HepG2 (cell line): ENCODE measurements at regions not wholly inside any gene's neighbourhood (a gene's known extent, or its start where the extent isn't known, plus 50 kb on each side); places are given as distances from the start of the nearest gene placed in this dataset.
A peak's percentile ranks its signal among the peaks of the same experiment; 100 is the strongest.

Experiments used
- CBX5 ChIP-seq: sonication (generic); formaldehyde crosslinking; IDR thresholded peaks from 2 replicates; pipeline ENCODE4 v1.4.0; 2020; ENCODE audit warnings: missing genetic modification reagents, borderline replicate concordance
- HOXA9 ChIP-seq: sonication (generic); formaldehyde crosslinking; IDR thresholded peaks from 2 replicates; pipeline ENCODE4 v1.8.1; 2022; ENCODE audit warnings: missing genetic modification reagents, mild to moderate bottlenecking, moderate library complexity, borderline replicate concordance
- MED1 ChIP-seq: sonication (generic); formaldehyde crosslinking; IDR thresholded peaks from 2 replicates; pipeline ENCODE4 v1.4.0; 2020; ENCODE audit warnings: missing genetic modification reagents
- NRL ChIP-seq: sonication (generic); formaldehyde crosslinking; IDR thresholded peaks from 2 replicates; pipeline ENCODE4 v1.5.0; 2020; ENCODE audit warnings: missing genetic modification reagents, mild to moderate bottlenecking, moderate library complexity, borderline replicate concordance
- SKI ChIP-seq: fragments of 450-650 bp; IDR thresholded peaks from one replicate; pipeline ENCODE4 v1.6.1; 2018; ENCODE audit warnings: mild to moderate bottlenecking; ENCODE audit not compliant: partially characterized antibody
- U2AF1 ChIP-seq: fragments of 200-400 bp; formaldehyde crosslinking; optimal IDR thresholded peaks from 2 replicates; pipeline ENCODE3; 2017; ENCODE audit warnings: mild to moderate bottlenecking, low read depth, low read length
- WIZ ChIP-seq: sonication (generic); formaldehyde crosslinking; IDR thresholded peaks from 2 replicates; pipeline ENCODE4 v1.5.1; 2020; ENCODE audit warnings: mild to moderate bottlenecking, missing genetic modification reagents
- ZMYM4 ChIP-seq: sonication (generic); formaldehyde crosslinking; IDR thresholded peaks from 2 replicates; pipeline ENCODE4 v1.8.1; 2023; ENCODE audit warnings: mild to moderate bottlenecking, missing genetic modification reagents
- ZNF329 ChIP-seq: sonication (generic); formaldehyde crosslinking; IDR thresholded peaks from 2 replicates; pipeline ENCODE4 v1.9.0; 2021; ENCODE audit warnings: low read depth, mild to moderate bottlenecking, missing genetic modification reagents
- TF ChIP-seq, protein P1 (sequence below): sonication (generic); formaldehyde crosslinking; IDR thresholded peaks from 2 replicates; pipeline ENCODE4 v1.4.0; 2020; ENCODE audit warnings: missing genetic modification reagents, borderline replicate concordance
- TF ChIP-seq, protein P2 (sequence below): sonication (generic); formaldehyde crosslinking; IDR thresholded peaks from 2 replicates; pipeline ENCODE4 v1.5.1; 2020; ENCODE audit warnings: missing genetic modification reagents, mild to moderate bottlenecking, borderline replicate concordance
- TF ChIP-seq, protein P3 (sequence below): sonication (generic); formaldehyde crosslinking; IDR thresholded peaks from 2 replicates; pipeline ENCODE4 v1.4.0; 2020; ENCODE audit warnings: mild to moderate bottlenecking, missing genetic modification reagents
- TF ChIP-seq, protein P4 (sequence below): sonication (generic); formaldehyde crosslinking; IDR thresholded peaks from 2 replicates; pipeline ENCODE4 v1.4.0; 2020; ENCODE audit warnings: mild to moderate bottlenecking, missing genetic modification reagents
- TF ChIP-seq, protein P5 (sequence below): sonication (generic); formaldehyde crosslinking; IDR thresholded peaks from 2 replicates; pipeline ENCODE4 v1.4.0; 2020; ENCODE audit warnings: missing genetic modification reagents, borderline replicate concordance
- TF ChIP-seq, protein P6 (sequence below): sonication (generic); formaldehyde crosslinking; IDR thresholded peaks from 2 replicates; pipeline ENCODE4 v1.4.0; 2020; ENCODE audit warnings: missing genetic modification reagents

DNA sequence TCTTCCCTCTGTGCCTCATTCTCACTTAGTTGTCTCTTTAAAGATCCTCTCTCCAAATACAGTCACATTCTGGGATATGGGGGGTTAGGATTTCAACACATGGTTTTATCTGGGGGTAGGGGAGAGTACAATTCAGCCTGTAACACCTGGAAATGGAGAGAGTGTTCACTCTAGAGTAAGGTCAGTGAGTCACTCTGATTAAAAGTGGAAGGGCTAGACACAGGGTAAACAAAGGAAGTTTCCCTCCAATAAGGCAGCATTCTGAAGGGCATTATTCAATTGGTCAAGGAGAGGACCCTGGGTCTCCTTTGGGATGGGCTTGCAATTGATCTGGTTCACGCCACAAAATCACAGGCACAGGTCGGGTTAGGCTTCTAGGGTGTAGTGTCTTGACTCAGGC is 232.8 kb upstream of the NPSR1 start (continued):
- TF ChIP-seq, protein P1, sequence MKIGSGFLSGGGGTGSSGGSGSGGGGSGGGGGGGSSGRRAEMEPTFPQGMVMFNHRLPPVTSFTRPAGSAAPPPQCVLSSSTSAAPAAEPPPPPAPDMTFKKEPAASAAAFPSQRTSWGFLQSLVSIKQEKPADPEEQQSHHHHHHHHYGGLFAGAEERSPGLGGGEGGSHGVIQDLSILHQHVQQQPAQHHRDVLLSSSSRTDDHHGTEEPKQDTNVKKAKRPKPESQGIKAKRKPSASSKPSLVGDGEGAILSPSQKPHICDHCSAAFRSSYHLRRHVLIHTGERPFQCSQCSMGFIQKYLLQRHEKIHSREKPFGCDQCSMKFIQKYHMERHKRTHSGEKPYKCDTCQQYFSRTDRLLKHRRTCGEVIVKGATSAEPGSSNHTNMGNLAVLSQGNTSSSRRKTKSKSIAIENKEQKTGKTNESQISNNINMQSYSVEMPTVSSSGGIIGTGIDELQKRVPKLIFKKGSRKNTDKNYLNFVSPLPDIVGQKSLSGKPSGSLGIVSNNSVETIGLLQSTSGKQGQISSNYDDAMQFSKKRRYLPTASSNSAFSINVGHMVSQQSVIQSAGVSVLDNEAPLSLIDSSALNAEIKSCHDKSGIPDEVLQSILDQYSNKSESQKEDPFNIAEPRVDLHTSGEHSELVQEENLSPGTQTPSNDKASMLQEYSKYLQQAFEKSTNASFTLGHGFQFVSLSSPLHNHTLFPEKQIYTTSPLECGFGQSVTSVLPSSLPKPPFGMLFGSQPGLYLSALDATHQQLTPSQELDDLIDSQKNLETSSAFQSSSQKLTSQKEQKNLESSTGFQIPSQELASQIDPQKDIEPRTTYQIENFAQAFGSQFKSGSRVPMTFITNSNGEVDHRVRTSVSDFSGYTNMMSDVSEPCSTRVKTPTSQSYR (CRISPR knock-in tag), result no peak
- TF ChIP-seq CBX5 (CRISPR knock-in tag), result no peak
- TF ChIP-seq, protein P2, sequence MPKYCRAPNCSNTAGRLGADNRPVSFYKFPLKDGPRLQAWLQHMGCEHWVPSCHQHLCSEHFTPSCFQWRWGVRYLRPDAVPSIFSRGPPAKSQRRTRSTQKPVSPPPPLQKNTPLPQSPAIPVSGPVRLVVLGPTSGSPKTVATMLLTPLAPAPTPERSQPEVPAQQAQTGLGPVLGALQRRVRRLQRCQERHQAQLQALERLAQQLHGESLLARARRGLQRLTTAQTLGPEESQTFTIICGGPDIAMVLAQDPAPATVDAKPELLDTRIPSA, result no peak
- TF ChIP-seq WIZ (CRISPR knock-in tag), result no peak
- no peak for TF ChIP-seq ZMYM4 (CRISPR knock-in tag)
- TF ChIP-seq HOXA9 (CRISPR knock-in tag), result no peak
- TF ChIP-seq ZNF329 (CRISPR knock-in tag), result no peak
- TF ChIP-seq MED1 (CRISPR knock-in tag), result no peak
- TF ChIP-seq, protein P3, sequence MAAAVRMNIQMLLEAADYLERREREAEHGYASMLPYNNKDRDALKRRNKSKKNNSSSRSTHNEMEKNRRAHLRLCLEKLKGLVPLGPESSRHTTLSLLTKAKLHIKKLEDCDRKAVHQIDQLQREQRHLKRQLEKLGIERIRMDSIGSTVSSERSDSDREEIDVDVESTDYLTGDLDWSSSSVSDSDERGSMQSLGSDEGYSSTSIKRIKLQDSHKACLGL, result no peak
- TF ChIP-seq U2AF1, result no peak
- TF ChIP-seq, protein P4, sequence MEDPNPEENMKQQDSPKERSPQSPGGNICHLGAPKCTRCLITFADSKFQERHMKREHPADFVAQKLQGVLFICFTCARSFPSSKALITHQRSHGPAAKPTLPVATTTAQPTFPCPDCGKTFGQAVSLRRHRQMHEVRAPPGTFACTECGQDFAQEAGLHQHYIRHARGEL (CRISPR knock-in tag), result no peak
- no peak for TF ChIP-seq NRL (CRISPR knock-in tag)
- TF ChIP-seq SKI, result peak; percentile 15
- TF ChIP-seq, protein P5, sequence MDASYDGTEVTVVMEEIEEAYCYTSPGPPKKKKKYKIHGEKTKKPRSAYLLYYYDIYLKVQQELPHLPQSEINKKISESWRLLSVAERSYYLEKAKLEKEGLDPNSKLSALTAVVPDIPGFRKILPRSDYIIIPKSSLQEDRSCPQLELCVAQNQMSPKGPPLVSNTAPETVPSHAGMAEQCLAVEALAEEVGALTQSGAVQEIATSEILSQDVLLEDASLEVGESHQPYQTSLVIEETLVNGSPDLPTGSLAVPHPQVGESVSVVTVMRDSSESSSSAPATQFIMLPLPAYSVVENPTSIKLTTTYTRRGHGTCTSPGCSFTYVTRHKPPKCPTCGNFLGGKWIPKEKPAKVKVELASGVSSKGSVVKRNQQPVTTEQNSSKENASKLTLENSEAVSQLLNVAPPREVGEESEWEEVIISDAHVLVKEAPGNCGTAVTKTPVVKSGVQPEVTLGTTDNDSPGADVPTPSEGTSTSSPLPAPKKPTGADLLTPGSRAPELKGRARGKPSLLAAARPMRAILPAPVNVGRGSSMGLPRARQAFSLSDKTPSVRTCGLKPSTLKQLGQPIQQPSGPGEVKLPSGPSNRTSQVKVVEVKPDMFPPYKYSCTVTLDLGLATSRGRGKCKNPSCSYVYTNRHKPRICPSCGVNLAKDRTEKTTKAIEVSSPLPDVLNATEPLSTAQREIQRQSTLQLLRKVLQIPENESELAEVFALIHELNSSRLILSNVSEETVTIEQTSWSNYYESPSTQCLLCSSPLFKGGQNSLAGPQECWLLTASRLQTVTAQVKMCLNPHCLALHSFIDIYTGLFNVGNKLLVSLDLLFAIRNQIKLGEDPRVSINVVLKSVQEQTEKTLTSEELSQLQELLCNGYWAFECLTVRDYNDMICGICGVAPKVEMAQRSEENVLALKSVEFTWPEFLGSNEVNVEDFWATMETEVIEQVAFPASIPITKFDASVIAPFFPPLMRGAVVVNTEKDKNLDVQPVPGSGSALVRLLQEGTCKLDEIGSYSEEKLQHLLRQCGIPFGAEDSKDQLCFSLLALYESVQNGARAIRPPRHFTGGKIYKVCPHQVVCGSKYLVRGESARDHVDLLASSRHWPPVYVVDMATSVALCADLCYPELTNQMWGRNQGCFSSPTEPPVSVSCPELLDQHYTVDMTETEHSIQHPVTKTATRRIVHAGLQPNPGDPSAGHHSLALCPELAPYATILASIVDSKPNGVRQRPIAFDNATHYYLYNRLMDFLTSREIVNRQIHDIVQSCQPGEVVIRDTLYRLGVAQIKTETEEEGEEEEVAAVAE (CRISPR knock-in tag), result no peak
- TF ChIP-seq, protein P6, sequence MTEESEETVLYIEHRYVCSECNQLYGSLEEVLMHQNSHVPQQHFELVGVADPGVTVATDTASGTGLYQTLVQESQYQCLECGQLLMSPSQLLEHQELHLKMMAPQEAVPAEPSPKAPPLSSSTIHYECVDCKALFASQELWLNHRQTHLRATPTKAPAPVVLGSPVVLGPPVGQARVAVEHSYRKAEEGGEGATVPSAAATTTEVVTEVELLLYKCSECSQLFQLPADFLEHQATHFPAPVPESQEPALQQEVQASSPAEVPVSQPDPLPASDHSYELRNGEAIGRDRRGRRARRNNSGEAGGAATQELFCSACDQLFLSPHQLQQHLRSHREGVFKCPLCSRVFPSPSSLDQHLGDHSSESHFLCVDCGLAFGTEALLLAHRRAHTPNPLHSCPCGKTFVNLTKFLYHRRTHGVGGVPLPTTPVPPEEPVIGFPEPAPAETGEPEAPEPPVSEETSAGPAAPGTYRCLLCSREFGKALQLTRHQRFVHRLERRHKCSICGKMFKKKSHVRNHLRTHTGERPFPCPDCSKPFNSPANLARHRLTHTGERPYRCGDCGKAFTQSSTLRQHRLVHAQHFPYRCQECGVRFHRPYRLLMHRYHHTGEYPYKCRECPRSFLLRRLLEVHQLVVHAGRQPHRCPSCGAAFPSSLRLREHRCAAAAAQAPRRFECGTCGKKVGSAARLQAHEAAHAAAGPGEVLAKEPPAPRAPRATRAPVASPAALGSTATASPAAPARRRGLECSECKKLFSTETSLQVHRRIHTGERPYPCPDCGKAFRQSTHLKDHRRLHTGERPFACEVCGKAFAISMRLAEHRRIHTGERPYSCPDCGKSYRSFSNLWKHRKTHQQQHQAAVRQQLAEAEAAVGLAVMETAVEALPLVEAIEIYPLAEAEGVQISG (CRISPR knock-in tag), result no peak
